ENCODE measurements at regions not wholly inside any gene's neighbourhood (a gene's known extent, or its start where the extent isn't known, plus 50 kb on each side); places are given as distances from the start of the nearest gene placed in this dataset.
"Not testable (repeated sequence)": the region's sequence is repeated elsewhere in the genome, so short reads cannot be mapped to it uniquely, and the experiment has no call there.

DNA sequence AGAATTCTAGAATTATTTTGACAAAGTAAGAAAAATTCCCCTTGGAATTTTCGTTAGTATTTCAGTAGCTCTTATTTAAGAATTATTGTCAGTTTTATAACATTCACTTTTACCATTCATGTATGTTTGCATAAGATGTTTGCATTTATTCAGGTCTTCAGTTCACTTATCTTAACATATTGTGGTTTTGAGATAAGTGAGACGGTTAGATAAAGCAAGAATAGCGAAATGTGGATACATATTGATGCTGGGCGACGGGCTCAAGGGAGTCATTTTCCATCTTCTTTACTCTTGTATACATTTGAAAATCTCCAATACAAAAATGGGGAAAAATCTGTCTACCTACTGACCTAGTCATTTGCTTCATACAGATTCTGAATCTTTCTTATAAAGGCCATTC, 156.7 kb upstream of the HDAC4 start:
- no peak for DNase-seq

GRCh38 chr2:239555571-239555905, 154.7 kb upstream of the HDAC4 start:
- no peak for DNase-seq

DNA sequence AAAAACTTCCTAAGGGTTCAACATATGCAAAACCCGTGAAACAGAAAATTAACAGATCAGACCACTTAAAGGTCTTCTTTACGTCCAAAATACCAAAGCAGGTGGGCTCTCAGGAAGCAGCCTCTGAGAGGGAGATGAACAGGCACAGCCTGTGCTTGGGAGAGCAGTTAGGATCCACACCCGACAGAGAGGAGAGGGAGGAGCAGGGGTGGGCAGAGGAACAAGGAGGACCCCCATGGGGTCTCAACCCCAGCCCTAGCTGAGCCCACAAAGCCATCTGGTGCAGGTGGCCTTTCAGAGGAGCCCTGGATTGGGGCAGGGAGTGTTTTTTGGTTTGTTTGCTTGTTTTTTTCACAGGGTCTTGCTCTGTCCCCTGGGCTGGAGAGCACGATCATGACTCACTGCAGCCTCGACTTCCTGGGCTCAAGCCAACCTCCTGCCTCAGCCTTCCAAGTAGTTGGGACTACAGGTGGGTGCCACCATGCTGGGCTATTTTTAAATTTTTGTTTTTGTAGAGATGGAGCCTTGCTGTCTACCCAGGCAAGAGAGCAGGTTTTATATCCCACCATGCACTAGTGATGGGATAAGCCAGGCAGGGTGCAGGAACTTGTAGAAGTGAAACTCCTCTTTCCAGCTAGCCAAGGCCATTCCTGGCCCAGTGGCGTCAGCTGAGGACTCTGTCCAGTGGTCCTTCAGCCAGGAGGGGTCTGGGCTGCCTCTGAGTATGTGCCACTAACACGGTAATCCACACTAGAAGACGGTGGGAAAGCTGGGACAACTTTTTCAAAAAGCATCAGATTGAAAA, 154.1 kb upstream of the HDAC4 start:
- no peak for DNase-seq

- DNase-seq: no peak
Observed at GRCh38 chr2:239553376-239554000, 152.7 kb upstream of the HDAC4 start.

GRCh38 chr2:239552213-239552926, 151.6 kb upstream of the HDAC4 start:
- no peak for DNase-seq

- no peak for DNase-seq
Observed at GRCh38 chr2:239551206-239551605, 150.4 kb upstream of the HDAC4 start.

DNA sequence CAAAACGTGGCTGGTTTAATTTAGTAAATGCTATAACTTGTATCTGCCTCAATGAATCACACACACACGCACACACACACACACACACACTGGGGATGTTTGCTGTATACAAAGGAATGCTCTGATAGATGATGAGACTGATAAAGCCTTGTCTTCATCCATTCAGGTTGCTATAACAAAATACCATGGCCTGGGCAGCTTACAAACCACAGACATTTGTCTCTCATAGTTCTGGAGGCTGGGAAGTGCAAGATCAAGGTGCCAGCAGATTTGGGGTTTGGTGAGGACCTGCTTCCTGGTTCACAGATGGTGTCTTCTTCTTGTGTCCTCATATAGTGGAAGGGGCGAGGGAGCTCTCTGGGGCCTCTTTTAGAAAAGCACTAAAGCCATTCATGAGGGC, 149.5 kb upstream of the HDAC4 start:
- no peak for DNase-seq

GRCh38 chr2:239549711-239550255, 149.0 kb upstream of the HDAC4 start:
- no peak for DNase-seq

DNA sequence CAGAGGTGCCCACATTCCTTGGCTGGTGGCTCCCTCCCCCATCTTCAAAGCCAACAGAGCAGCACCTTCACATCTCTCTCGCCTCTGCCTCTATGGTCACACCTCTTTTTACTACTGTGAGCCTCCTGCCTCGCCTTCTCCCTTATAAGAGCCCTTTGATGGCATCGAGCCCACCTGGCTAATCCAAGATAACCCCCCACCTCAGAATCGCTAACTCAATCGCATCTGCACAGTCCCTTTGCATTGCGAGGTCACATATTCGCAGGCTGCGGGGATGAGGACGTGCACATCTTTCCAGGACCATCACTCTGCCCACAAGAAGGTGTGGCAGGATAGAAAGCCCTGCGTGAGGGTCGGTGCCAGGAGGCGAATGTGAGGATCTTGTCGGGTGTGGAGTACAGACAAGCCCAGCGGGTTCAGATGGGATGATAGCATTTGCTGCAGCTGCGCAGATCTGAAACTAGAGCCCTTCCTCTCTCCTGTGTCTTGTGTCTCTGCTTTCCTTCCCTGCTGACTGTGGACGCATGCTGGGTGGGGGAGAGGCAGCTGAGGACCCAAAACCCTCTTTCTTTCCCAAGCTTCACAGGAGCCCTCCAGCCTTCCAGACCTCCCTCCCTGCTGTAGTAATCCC, 148.3 kb upstream of the HDAC4 start:
- no peak for DNase-seq

GRCh38 chr2:239548451-239548871, 147.6 kb upstream of the HDAC4 start:
- DNase-seq: no peak

- not testable (repeated sequence) for DNase-seq
Observed at GRCh38 chr2:239547140-239547539, 146.3 kb upstream of the HDAC4 start.

DNA sequence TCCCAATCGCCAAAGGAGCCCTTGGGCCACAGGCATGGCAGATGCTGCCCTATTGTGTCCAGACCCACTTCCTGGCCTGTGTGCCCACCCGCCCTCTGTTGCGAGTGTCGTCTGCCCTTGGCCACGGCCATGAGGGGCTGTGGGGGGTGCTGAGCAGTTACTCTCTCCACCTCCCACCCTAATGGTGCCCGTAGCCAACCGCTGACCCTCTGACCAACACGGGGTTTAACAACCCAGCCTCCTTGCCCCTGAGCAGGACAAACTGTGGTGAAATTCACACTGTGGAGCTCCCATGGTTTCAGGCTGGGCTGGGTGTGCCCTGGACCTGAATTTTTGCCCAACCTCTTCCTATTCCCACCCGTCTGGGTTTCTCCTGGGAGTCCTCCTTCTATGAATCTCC, 145.7 kb upstream of the HDAC4 start:
- no peak for DNase-seq

DNA sequence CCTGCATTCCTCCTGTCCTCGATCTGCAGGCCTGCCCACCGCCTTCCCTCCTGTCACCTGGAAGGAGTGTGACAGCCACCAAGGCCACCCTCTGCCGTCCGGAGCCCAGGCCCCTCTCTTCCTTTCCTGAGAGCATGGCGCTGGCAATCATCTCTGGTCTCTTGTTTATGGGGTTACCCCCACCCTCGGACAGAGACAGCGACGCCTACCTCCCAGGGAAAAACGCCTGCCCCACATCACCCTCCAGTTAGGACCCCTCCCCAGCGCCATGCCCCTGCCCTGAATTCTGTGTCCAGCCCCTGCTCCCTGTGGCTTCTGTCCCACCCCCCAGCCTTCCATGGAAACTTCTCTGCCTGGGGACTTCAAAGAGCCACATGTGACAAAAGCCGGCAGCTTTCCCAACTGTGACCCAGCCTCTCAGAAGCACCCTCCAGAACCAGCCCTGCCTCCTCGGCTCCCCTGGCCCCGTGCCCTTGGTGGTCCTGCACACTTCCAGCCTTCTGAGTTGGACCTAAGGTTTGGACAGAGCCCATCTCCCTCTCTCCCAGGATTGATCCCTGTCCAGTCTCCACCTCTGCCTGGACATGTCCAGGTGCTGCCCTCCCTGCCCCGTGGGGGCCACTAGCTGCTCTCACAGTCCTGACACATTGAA, 145.0 kb upstream of the HDAC4 start:
- no peak for DNase-seq

DNA sequence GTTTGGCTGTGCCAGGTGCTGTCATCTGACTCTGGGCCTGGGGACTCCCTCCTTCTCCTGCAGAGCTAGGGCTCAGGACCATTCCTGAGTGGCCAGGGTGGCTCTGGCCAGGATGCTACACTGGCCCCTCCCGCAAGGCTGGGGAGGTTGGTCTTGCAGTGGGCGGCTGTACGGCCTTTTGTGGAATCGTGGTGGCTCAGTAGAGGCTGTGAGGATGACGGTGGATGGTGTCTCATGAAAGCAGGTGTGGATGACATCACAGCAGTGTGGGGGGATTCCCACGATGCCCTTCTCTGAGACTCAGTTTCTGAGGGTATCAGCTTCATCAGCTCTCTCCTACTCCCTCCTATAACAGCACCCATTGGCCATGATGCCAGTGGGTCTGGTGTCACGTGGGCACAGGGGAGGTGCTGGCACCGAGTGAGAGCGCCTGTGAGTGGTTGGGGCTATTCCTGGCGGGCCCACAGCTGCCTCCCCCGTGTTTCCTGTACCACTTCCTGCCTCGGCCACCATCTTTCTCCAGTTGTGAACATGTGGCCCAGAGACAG, 144.2 kb upstream of the HDAC4 start:
- no peak for DNase-seq

DNA sequence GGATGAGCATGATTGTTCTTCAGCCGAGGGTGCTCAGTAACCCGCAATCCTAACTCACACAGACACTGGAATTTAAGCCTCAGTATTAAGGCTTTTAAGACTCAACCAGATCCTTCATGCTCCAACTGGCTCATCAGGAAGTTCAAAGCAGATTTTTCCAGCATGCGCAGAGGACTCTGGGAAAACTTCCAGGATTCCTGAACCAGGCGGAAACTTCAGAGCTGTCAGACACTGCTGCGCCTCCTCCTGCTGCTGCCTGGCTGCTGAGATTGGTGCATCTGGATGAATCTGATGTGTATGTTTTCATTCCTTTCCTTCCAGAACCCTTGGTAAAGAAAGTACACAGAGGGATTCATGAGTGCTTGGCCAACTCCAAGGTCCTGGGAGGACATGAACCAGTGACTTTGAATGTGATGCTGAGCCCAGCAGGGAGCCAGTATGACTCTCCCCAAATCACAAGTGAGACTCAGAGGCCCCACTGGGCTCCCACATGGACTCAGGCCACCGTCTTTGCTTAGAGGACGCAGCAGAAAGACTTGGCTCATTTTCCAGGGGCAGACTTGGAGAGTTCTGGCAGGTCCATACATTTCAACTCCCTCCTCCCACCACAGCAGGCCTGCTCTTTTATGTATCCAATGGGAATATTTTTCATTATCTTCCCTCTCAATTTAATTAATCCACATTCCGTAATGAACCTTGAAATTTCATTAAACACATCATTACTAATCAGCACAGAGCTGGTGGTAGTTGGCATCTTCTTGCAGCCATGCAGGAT, 143.5 kb upstream of the HDAC4 start:
- DNase-seq: no peak

DNA sequence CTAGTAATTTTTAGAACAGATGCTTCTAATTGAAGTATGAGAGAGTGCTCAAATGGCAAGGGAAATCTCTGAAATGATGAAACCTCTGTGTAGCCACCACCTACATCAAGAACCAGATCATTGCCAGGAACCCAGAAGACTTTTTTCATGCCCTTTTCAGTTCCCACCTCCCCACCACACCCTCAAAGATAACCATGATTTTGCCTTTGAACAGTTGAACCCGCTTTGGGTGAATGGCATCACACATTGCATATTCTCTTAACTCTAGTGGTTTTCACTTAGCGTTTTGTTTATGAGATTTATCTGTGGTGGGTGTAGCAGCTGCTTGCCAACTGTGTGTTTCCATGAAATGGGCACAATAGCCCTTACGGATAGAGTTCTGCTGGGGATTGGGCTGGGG, 142.9 kb upstream of the HDAC4 start:
- DNase-seq: no peak

DNA sequence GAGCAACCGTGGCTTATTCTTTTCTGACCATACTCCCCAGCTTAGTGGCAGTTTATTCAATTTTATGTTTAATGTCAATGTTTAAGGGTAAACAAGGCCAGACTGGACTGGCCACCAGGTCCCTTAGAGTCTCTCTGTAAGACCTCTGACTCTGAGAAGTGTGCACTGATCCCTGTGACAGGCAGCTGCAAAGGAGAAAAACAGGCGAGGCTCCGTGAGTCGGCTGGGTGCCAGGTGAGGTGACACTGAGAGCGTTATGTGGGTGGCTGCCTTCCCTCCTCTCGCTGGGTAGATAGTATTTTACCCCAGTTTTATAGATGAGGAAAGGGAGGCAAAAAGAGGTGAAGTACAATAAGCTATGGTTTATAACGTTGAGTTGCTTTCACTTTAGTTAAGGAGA, 139.4 kb upstream of the HDAC4 start:
- no peak for DNase-seq

- no peak for DNase-seq
Observed at GRCh38 chr2:239539776-239540100, 138.9 kb upstream of the HDAC4 start.

GRCh38 chr2:239539083-239539775, 138.4 kb upstream of the HDAC4 start:
- no peak for DNase-seq

DNA sequence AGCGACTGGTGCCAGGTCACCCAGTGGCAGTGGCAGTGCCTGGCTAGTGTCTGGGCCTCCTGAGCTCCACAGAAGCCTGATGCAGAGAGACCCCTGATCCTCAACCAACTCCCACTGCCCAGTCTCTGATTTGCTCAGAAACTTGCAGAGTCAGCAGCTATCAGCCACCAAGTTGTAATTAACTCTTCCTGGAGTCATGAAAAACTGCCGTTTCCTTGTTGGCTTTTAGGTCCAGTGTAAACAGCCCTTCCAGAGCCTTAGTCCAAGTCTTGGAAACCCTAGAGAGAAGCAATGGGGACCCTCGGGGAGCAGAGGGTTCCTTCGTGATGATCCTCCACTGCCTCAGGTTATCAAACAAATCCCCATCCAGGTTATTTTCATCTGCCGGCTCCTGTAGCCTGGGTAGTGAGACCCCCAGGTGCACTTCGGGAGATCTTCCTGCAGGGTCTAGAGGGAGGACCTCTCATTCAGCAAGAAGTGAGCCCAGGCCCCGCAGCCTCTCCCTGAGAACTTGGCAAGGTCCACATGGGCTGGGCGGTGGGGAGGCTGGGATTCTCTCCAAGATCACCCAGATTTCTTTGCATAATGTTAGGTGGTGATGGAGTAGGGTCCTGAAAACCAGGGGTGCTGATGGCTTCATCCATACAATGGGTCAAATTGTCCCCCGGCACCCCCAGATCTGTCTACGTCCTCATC, 137.7 kb upstream of the HDAC4 start:
- no peak for DNase-seq

All from OCI-M1 (cell line).